ENCODE measurements at regions not wholly inside any gene's neighbourhood (a gene's known extent, or its start where the extent isn't known, plus 50 kb on each side); places are given as distances from the start of the nearest gene placed in this dataset.

DNA sequence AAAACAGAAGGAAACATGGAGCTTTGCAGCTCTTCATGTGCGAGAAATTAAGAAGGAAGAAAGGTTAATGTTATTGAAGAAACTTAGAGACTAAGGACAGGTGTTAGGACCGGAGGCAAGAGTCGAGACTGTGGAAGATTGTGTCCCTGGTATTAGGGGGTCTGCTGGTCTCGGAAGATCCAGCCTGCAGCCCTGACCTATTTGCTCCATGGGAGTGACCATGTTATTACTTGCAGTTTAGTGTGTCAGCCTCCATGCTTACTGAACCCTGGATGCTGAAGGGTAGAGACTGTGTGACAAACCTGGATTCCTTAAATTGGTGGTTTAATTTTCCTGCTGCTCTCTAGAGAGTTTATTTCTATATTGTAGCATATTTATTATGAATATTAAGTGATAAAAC is 580.6 kb downstream of the NOVA1 start:
- TF ChIP-seq EZH2 (IDR thresholded peaks at IDR 0.05) (no peak), POLR2A (IDR thresholded peaks at IDR 0.05; ENCODE audit: borderline replicate concordance, extremely low read depth, insufficient read depth, insufficient read length) (no peak), CTCF (IDR thresholded peaks at IDR 0.05 in 2 of 3, conservative IDR thresholded peaks at IDR 0.05 in 1 of 3; ENCODE audit: borderline replicate concordance in 1 of 3, insufficient read depth in 1 of 3, low read depth in 2 of 3, low read length in 2 of 3) (no peak), EZH2phosphoT487 (IDR thresholded peaks at IDR 0.05; ENCODE audit: borderline replicate concordance) (no peak), REST (IDR thresholded peaks at IDR 0.05; ENCODE audit: low read depth) (no peak)

Data from HCT116 (cell line).